Ascending aorta (tissue), 2 donors: ENCODE measurements at regions not wholly inside any gene's neighbourhood (a gene's known extent, or its start where the extent isn't known, plus 50 kb on each side); places are given as distances from the start of the nearest gene placed in this dataset.

Source experiments
- DNase-seq, 2 donors: peaks; one replicate each; pipeline ENCODE4 v3.0.0-alpha.2; 2019; ENCODE audit warnings: low spot score in 2 of 2
- H3K27ac ChIP-seq, 2 donors: fragments of 200-600 bp; sonication (generic); one replicate each; pipeline ENCODE4 v1.5.1; 2016 to 2017; ENCODE audit warnings: mild to moderate bottlenecking in 1 of 2
- H3K27me3 ChIP-seq: fragments of 200-600 bp; sonication (generic); one replicate; pipeline ENCODE4 v1.5.1; 2017
- H3K36me3 ChIP-seq, 2 donors: fragments of 200-600 bp; sonication (generic); one replicate each; pipeline ENCODE4 v1.5.1; 2016
- H3K4me1 ChIP-seq, 2 donors: fragments of 200-600 bp; sonication (generic); one replicate each; pipeline ENCODE4 v1.5.1; 2016 to 2017; ENCODE audit warnings: mild to moderate bottlenecking in 1 of 2
- H3K4me3 ChIP-seq, 2 donors: fragments of 200-600 bp; sonication (generic); one replicate each; pipeline ENCODE4 v1.5.1; 2016 to 2017; ENCODE audit warnings: mild to moderate bottlenecking in 1 of 2
- H3K9me3 ChIP-seq, 2 donors: fragments of 200-600 bp; sonication (generic); one replicate each; pipeline ENCODE4 v1.5.1; 2016
- CTCF ChIP-seq, 3 experiments: fragments of 200-600 bp in 2 of 3; fragments of 450-650 bp in 1 of 3; sonication (generic) in 2 of 3; IDR thresholded peaks; one replicate each; pipeline ENCODE4 v1.5.1; 2016 to 2019; ENCODE audit warnings: antibody characterized with exemption in 3 of 3, mild to moderate bottlenecking in 1 of 3, moderate library complexity in 1 of 3
- intact Hi-C: fragments of 100-400 bp; cut with DNase I; formaldehyde crosslinking; loops from one replicate; pipeline ENCODE4 v1.15.1; 2023

DNA sequence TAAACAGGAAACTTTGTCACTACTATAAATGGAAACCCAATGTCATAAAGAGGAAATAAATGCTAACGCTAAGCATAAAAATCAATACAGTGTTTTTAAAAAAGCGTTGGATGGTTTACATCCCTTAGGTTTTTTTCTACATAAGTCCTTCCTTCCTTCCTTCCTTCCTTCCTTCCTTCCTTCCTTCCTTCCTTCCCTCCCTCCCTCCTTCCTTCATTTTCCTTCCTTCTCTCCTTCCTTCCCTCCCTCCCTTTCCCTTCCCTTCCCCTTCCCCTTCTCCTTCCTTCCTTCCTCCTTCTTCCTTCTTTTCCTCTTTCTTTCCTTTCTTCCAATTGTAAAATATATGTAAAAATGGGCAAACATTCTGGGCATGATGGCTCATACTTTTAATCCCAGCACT, 108.3 kb downstream of the HAPSTR1 start:
- Histone ChIP-seq H3K4me3 (no peak overlapping the region), H3K36me3 (no peaks in the 10 kb centered on the region), H3K27me3 (no peaks in the 10 kb centered on the region), H3K9me3 (no peaks in the 10 kb centered on the region), H3K27ac (no peak overlapping the region), H3K4me1 (no peaks in the 10 kb centered on the region)
- no peak for DNase-seq
- intact Hi-C loops = no loop called here
- TF ChIP-seq CTCF (IDR thresholded peaks at IDR 0.05) = no peak

DNA sequence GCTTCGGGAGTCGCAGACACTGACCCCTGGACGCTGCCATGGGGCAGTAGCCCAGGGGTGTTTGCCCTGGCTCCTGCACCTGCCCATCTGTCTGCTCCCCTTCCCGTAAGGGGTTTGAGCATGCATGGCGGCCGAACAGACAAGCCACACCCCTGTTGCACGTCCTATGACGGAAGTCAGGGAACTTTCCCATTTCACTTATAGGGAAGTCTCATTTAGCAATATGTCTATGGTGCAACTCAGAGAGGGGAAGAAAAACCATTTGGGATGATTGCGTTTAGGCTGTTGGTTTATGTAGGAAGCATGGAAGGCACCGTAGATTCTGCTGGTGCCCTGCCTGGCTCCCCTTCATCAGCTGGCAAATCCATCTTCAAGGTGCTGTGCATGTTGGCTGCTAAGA, 112.5 kb downstream of the HAPSTR1 start:
- Histone ChIP-seq H3K27me3 (no peaks in the 10 kb centered on the region), H3K9me3 (no peaks in the 10 kb centered on the region), H3K27ac (no peak overlapping the region), H3K4me3 (no peak overlapping the region), H3K4me1 (no peaks in the 10 kb centered on the region), H3K36me3 (no peaks in the 10 kb centered on the region)
- TF ChIP-seq CTCF (IDR thresholded peaks at IDR 0.05) = no peak
- intact Hi-C loops = no loop called here
- DNase-seq = no peak

DNA sequence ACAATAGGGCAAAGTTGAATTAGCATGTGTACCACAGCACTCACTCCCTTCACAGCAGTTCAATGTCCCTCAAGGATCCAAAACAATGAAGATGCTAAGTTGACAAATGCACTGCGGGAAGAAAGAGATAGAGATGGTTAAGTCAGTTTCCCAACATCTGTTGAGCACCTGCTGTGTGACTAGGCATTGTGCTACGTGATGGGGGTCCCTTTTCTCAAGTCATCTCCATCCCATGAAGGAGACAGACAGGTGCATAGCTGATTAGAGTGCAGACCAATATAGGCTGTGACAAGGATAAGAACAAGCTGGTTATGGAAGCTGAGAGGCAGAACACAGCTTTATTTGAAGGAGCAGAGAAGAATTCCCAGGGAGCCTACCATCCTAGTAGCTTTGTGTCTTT, 114.2 kb downstream of the HAPSTR1 start:
- H3K4me1 ChIP-seq = no peaks in the 10 kb centered on the region
- H3K4me3 ChIP-seq = no peak overlapping the region
- no peak for DNase-seq
- no peak overlapping the region for H3K27ac ChIP-seq
- no peak for TF ChIP-seq CTCF (IDR thresholded peaks at IDR 0.05)
- intact Hi-C loops = no loop called here
- no peaks in the 10 kb centered on the region for H3K36me3 ChIP-seq
- no peaks in the 10 kb centered on the region for H3K27me3 ChIP-seq
- no peaks in the 10 kb centered on the region for H3K9me3 ChIP-seq

- H3K9me3 ChIP-seq = no peaks in the 10 kb centered on the region
- TF ChIP-seq CTCF (IDR thresholded peaks at IDR 0.05) = no peak
- intact Hi-C loops = no loop called here
- H3K27ac ChIP-seq = no peak overlapping the region
- no peaks in the 10 kb centered on the region for H3K4me1 ChIP-seq
- no peaks in the 10 kb centered on the region for H3K27me3 ChIP-seq
- no peaks in the 10 kb centered on the region for H3K36me3 ChIP-seq
- H3K4me3 ChIP-seq = no peak overlapping the region
- DNase-seq = no peak
These were observed 114.7 kb downstream of the HAPSTR1 start for GRCh38 chr16:9206156-9206555.

DNA sequence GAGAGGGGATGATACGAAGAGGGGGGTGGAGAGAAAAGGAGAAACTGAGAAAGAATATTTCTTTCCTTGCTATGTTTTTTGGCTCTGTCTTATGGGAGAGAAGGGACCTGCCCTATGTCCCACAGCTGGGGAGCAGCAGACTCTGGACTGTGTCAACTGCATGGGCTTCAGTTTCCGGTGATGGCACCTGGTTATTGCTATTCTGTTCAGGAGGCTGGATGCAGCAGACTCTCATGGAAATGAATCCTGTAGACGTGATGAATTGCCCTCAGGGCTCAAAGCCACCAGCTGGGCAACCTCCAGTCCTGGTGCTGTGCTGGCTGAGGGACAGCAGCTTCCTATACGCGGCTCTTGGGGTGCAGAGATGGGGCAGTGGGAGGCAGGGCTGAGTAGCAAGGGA, 121.2 kb downstream of the HAPSTR1 start:
- Histone ChIP-seq H3K4me1 (no peaks in the 10 kb centered on the region), H3K36me3 (no peaks in the 10 kb centered on the region)
- intact Hi-C loops = no loop called here

More for the DNA sequence above, 121.2 kb downstream of the HAPSTR1 start:
- TF ChIP-seq CTCF (IDR thresholded peaks at IDR 0.05) = no peak
- H3K9me3 ChIP-seq = no peaks in the 10 kb centered on the region
- H3K27me3 ChIP-seq = no peaks in the 10 kb centered on the region
- no peak overlapping the region for H3K4me3 ChIP-seq
- no peak overlapping the region for H3K27ac ChIP-seq
- no peak for DNase-seq
